ENCODE measurements at regions not wholly inside any gene's neighbourhood (a gene's known extent, or its start where the extent isn't known, plus 50 kb on each side); places are given as distances from the start of the nearest gene placed in this dataset.
"Not testable (repeated sequence)": the region's sequence is repeated elsewhere in the genome, so short reads cannot be mapped to it uniquely, and the experiment has no call there.

DNA sequence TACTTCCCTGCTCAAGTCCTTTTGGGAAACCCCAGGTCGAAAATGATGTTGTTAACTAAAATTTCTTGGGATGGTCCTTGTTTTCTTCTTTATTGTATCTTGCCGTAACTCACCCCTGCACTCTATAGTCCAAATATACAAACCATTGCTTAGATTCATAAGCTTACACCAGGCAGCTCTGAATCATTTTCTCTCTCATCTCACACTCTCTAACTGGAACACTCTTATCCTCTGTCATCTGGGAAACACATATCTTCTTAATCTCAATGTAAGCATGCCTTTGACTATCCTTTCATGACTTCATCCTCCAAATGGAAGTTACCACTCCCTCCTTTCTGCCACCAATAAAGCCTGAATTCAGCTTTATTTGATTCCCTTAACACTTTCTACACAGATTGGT lies 175.8 kb upstream of the ANK3 start:
- DNase-seq = no peak

DNA sequence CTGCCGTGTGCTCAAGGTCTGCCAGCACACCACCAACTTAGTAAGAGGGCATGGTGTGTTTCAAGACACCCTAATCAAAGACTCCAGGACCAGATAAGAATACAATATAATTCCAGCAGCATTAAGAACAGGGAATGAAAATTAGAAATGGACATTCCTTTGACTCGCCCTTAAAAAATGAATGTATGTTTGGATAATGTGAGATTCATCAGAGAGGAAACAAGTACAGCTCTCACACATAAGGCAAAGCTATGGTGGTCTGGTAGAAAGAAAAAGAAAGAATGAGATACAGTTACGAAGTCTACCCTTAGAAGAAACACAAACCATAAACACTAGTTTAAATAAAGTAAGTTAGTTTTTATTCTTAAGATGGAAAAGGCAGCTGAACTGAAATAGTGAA lies 174.8 kb upstream of the ANK3 start:
- no peak for DNase-seq

DNA sequence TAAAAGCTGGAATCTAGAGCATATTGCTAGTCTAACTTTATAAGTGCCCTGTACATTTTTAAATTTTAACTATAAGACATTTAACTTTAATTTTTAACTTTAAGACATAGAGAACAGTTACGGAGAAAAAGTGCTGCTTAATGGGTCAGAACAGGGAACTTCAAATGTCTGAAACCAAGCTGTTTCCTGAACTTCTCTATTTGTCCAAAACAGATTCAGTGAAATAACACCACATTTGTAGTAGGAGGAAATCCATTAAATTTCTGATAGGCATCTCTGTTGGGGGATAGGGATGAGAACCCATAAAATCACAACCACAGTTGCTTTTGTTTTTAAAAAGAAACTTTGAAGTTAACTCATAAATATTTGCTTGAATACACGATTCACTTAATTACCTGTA lies 170.8 kb upstream of the ANK3 start:
- DNase-seq = no peak

DNA sequence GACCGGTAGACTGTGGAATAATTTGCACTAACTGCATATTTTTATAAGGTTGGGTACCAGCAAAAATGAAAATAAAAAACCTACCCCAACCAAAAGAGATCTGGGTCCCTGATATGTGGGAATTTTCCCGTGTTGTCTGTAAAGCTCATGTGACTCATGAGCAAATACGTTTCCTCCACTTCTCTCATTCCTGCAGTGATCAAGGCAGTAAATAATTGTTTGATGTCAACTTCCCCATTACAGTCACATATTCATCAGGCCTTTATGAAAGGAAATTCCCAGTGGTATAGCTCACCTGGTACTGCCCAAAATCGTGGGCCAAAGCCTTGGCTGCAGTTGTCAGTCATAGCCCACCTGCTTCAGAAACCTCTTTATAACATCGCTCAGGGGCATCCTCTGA lies 166.0 kb upstream of the ANK3 start:
- no peak for DNase-seq

DNA sequence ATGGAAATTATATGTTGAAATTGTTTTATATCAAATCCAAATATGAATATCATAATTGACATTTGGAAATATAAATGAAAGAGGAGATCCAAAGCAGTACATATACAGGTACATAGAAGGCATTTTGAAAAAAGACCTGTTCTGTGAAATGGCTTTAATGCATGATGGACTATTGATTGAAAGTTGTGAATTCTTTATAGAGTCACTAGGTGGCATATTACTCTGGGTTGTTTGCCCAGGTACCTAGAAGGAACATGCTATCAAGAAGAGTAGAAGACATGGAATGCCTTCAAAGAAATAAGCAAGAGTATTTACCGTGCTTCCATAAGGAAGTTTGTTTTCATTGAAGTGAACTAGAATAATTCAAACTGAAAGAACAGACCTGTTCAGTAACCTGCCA lies 160.0 kb upstream of the ANK3 start:
- peak; percentile 26 for DNase-seq

DNA sequence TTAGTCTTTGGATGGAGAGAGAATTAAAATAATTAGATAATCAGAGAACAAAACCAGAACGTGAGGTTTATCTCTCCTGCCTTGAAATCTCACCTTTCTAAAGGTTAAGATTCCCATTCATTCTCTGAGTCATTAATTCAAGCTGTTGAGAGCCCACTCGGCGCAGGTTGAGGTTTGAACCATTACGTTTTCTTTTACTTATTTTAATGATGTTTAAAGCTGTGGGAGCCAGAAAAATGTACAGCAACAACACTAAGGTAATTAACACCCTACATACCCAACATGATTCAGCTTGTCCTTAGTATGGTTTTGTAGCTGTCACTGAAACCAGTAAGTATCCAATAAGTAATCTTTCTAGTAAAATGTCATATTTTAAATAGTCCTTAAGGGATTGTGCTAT lies 153.0 kb upstream of the ANK3 start:
- no peak for DNase-seq

DNA sequence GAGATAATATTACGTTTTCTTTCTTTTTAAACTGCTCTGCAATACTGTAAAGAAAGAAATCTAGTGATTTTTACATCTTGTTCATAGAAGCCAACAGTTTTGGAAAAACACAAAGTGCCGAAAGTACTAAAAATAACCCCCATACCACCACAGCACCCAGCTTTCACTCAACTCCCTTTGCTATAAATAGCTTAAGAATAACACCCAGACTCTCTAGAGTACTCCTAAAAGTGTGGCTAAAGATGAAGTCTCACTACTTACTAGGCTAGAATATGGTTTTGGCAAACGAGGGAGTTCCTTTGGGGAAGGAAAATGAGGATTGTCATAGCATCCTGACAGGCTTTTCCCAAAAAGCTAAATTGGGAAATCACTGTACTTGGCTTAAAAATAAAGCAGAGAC lies 151.8 kb upstream of the ANK3 start:
- no peak for DNase-seq

DNA sequence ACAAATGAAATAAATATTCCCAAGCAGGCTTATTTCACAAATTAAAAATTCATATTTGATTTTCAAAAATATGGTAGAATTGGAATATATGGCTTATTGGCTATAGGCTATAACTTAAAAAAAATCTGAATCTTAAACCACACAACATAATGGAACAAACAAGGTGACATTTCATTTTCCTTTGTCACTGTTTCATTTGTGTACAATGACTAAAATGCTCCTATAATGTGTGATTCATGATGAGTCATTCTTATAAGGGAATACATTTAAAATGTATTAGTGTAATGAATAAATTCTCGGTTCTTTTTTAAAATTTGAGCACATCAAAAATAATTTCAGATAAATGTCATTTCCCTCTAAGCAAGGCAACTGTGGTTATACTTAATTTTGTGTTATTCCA lies 148.0 kb upstream of the ANK3 start:
- no peak for DNase-seq

DNA sequence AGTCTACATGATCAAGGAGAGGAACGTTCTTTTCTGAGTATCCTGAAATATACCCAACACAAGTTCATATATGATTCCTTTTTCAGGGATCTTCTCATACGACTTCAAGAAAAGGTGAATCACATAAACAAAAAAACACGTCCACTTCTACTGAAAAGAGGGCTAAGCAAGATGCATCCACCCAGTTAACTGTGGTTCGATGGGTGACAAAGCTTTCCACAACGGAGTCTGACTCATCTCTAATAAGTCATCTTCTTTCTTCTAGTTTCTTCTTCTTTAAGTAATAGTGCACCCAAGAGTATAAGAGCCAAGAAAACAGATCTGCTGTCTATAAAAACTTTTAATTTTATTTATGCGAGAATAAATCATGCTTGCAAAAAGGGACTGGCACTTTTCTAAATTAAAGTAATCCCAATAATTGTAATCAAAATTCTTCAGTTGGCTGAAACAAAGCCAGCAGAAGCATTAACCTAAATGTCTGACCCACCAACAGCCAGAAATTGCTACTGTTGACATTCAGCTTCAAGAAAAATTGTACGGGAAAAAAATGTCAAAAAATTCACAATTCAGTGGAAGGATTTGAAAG lies 146.9 kb upstream of the ANK3 start:
- no peak for DNase-seq

DNA sequence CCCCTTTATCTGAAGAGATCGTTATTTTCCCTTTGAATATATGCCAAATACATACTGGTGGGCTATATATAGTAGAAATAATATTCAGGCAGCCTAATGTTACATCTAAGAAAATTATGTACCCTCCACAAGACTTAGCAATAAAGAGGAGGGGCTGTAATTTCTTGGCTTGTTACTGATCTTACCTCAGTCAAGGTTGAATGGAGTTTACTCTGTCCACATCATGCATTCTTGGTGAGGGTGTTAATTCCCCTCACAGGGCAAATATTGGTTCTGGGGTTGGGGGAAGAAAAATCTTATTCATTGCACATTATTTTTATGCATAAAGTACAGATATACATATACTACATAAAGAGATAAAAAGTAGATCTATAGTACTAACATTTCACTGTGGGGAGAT lies 145.8 kb upstream of the ANK3 start:
- DNase-seq = no peak

DNA sequence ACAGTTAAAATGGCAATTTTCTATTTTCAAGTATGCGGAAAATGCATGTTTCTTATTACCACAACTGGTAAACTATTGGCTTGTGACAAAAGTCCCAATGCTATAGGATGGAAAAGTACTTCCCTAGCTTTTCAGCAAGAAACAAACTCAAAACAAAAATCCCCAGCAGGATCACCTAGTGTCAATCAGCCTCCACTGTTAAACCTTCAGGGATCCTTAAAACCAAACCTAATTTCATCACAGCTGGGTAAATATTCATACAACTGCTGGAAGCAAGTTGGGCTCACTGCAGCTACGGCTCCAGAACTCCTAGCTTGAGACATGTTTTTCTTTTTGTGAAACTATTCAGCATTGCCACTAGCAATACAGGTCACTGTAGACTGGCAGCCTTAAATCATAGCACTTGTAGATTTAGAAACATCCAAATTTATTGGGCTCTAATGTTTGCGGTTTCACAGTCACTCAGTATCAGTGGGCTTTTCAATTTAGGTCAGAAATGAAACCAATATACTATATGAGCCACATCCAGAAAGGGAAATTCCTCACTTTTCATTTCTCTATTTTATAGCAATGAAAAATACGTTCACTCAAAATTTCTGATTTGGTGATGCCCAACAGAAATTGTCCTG lies 145.2 kb upstream of the ANK3 start:
- no peak for DNase-seq

DNA sequence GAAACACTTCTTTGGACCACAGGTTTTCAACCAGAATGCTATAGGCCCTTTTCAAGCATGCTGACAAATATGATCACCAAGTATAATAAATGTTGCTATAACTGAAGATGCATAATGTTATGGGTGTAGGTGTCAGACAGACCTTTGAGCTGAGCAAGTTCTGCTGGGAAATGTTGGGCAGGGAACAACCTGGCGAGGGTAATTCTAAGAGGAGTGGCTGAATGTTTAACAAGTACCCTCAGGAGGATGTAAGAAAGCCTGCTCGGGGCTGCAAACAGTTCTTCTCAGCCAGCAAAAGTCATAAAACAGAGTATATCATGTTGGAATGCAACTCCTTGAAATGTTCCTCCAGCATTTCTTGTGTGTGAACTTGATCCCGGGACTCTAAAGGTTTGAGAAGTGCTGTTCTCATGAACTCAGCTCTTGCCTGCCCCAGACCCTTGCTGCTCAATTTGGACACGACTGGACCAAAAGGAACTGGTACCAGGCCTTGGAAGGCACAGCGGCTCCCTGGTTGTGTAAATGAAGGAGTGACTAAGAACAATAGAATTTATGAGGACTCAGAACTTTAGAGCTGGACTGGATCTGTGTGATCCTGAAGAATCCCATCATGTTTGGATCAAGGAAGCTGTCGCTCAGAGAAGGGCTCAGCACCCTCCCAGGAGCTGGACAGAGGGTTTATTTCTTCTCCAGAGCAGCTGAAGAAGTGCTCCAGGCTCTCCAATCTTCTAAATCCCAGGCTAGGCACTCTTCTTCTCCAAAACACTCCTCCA lies 143.2 kb upstream of the ANK3 start:
- DNase-seq = no peak

DNA sequence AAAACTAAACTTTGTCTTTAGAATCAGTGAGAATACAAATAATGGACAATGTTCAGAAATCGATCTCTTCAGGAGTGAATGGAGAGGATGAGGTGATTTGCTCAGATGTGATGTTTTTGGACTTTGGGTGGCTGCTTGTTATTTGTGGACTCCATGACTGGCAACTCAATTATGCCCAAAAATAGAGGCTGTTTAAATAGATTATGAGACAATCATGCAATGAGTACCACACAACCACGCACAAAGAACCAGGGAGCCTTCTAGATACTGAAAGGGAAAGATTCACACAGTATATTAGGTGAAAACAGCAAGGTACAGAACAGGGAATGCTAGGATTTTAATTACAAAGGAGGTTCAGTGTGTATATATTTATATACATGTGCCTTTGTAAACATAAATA lies 141.3 kb upstream of the ANK3 start:
- no peak for DNase-seq

DNA sequence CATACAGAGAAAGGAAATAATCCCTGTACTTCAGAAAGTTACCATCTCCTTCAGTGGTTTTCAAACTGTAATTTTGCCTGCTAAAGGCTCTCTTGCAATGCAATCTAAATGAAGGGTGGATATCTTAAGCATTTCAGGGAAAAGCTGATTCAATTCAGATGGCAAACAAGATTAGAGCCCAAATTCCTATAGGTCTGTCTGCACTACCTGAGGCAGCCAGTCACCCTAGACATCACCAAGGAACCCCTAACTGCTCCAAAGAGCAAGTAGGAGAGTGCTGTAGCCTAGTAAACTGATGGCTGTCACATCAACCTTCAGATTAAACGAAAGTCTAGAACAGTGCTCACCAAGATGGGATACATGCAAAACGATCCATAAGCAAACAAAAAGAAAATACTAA lies 138.0 kb upstream of the ANK3 start:
- DNase-seq = no peak

DNA sequence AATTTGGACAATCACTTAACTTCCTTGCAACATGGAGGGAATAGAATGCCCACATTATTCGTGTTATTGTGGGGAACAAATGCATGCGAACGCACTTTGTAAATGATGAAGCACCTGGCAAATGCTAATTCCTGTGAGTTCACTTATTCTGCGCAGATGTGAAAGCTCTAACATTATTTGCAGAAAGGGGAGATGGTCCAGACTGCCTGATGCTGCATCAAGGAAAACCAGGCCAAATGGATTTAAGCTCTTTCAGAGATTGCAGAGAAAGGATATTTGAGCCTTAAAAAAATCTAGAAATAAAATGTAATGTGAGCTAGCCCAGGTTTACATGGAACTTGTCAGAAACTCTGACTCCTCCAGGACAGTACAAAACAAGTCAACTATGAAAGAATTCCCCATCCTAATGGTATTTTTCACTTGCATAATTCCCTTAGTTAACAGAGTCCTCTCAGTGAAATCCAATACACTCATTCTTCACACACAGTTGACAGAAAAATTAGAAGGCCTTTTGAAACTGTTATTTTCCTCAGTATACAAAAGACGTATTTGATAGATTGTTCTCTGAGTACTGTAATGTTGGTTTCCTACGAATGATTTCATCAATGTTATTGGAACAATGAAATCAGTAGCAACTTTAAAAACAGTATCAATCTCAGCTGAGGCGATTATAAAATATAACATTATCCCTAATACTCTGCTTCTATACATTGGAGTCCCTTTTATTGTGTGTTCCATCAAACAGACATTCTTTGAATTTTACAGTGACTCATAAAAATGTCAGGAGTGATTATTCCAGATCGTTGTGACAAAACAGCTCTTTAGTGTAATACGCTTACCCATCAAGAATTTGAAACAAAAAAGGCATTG lies 136.3 kb upstream of the ANK3 start:
- no peak for DNase-seq

DNA sequence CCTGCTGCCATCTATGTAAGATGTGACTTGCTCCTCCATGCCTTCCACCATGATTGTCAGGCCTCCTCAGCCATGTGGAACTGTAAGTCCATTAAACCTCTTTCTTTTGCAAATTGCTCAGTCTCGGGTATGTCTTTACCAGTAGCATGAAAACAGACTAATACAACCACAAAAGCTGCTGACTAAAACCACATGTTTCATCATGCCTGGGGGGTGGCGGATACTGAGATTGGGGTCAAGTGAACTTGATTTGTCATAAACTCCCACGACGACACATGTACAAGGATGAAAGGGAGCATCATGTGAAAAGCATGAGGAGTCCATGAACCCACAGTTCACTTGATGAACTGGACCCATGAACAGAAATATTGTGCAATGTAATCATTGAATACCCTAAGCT lies 134.9 kb upstream of the ANK3 start:
- DNase-seq = no peak

DNA sequence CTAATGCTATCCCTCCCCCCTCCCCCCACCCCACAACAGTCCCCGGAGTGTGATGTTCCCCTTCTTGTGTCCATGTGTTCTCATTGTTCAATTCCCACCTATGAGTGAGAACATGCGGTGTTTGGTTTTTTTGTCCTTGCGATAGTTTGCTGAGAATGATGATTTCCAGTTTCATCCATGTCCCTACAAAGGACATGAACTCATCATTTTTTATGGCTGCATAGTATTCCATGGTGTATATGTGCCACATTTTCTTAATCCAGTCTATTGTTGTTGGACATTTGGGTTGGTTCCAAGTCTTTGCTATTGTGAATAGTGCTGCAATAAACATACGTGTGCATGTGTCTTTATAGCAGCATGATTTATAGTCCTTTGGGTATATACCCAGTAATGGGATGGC lies 133.7 kb upstream of the ANK3 start:
- not testable (repeated sequence) for DNase-seq

DNA sequence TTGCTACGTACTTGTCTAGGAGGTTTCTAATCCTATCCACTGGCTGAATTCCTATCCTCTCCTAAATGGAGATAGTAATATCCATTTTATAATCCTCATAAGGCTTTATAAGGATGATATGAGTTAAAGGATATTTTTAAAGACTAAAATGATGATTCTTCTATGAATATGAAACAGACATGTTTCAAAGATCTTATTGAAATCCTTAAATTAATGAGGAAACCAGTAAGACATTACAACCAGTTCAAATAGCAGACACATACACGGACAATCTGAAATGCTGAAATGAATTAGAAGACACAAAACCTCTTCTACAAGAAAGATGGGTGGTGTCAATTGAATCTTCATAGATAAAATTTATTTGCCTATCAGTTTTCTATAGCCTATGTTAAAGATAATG lies 132.9 kb upstream of the ANK3 start:
- DNase-seq = no peak

DNA sequence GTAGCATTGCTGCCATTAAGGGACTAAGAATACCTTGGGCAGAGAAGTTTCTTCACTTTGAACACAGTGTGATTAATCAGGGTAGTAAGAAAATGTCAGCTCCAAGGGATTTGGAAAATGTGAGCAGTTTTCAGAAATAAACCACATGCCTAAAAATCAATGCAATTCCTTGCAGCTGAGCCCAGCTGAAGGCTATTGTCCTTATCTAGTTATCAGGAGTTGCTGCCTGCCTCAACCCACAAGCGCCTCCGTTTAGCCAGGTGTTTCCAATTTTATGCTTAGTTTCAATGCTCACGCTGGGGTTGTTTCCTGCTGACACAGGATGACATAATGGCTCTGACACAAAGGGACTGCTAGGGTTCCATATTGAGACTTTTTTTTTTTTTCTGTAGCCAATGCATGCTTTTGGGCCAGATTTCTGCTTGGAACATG lies 132.3 kb upstream of the ANK3 start:
- DNase-seq = no peak

DNA sequence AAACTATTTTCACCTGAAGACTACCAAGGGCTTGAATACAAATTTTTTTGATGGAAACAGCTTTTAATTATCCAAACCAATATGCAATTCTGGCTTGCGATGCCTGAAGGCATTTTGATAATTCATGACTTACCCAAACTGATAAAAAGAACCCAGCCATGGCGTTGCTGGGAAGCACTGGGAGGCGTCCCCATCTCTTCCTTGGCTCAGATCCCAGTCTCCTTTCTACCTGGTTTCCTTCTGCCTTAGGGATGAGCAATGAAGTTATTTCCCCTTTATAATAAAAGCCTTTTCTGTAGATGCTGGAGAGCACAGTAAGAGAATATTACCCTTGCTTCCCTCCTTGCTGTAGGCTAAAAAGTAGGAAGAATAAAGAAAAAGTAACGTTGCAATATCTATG lies 129.1 kb upstream of the ANK3 start:
- DNase-seq = no peak

DNA sequence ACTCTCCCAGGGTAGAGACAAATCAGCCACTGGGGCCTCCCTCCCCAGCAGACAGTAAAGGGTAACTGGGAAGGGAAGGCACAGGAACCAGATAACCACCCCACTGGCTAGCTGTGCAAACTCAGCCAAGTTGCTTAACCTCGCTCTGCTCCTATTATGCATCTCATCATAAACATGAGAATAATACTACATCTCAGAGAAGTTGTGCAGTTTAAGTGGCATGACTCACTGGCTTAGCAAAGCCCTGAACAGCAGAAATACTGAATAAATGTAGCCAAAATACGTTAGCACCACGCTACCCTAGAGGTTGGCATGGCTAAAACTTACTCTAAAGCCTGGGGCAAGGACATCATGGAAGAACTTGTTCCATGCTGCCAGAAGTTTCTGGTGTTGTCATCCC lies 128.1 kb upstream of the ANK3 start:
- DNase-seq = no peak

DNA sequence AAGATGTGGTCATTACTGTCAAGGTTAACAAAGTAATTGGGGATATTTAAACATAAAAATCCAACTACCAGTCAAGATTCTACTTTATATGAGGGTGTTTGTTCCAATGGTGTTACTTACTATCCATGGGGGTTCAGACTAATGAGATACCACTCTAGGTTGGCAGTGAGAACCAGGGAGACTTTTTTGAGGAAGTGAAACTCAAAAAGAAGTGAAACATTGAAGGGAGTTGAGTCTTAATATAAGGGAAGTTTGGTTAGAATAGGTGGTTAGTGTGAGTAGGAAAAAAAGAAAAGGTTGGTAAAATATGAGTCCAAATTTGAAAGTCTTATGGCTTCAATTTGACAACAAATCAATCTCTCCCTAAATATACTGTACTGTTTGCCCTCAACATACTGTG lies 123.6 kb upstream of the ANK3 start:
- no peak for DNase-seq

DNA sequence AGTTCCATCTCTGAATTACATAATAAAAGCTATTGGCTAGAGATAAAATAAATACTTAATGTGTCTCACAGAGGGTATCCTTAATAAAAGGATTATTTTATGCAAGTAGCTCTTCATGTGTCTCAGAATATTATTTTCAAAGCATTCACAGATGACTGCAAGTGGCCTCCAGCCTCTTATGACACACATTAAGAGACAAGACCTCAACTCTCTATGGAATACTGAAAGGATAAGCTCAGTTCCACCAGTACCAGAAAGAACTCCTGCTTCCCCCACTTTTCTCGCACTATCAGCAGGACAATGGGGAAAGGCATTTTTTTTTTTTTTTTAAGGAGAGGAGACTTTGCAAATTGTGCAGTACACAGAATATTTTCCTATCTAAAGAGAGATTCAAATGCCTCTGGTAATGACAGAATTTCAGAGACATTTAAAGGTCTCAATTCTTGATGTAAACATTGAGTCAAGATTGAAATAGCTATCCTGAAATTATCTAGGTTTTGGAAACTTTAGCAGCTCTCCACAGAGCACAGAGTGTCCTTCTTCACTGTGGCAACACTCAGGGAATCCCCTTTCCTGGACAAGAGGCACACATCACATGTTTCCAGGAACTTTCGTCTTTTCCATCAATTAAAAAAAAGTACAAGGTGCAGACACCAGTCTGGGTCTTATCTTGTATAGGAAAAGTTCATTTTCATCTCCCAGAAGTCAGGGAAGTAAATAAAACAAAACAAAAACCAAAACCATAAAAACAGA lies 122.0 kb upstream of the ANK3 start:
- no peak for DNase-seq

Measured in NCI-H1092 treated with DMSO at 0.1 percent for 48 hours (cell line).